Tibial nerve (tissue), 4 donors: ENCODE measurements at regions not wholly inside any gene's neighbourhood (a gene's known extent, or its start where the extent isn't known, plus 50 kb on each side); places are given as distances from the start of the nearest gene placed in this dataset.
A peak's percentile ranks its signal among the peaks of the same experiment; 100 is the strongest.
"Not testable (repeated sequence)": the region's sequence is repeated elsewhere in the genome, so short reads cannot be mapped to it uniquely, and the experiment has no call there.

Experiments used
- DNase-seq, 2 donors: peaks; one replicate each; pipeline ENCODE4 v3.0.0-alpha.2; 2019; ENCODE audit warnings: low spot score in 2 of 2
- H3K27ac ChIP-seq, 4 donors: fragments of 200-600 bp; sonication (generic) in 3 of 4; one replicate each; pipeline ENCODE4 v1.5.1; 2017 to 2019; ENCODE audit warnings: mild to moderate bottlenecking in 1 of 4
- H3K27me3 ChIP-seq, 2 donors: fragments of 200-600 bp; sonication (generic) in 1 of 2; one replicate each; pipeline versions ENCODE4 v1.5.1 to v1.6.0; 2017 to 2019
- H3K36me3 ChIP-seq, 3 donors: fragments of 200-600 bp; sonication (generic); one replicate each; pipeline ENCODE4 v1.5.1; 2018 to 2019
- H3K4me1 ChIP-seq, 4 donors: fragments of 200-600 bp; sonication (generic) in 3 of 4; one replicate each; pipeline ENCODE4 v1.5.1; 2017 to 2019
- H3K4me3 ChIP-seq, 4 donors: fragments of 200-600 bp; sonication (generic) in 3 of 4; one replicate each; pipeline ENCODE4 v1.5.1; 2017 to 2019; ENCODE audit warnings: mild to moderate bottlenecking in 1 of 4, moderate library complexity in 1 of 4
- H3K9me3 ChIP-seq, 4 donors: fragments of 200-600 bp; sonication (generic) in 3 of 4; one replicate each; pipeline ENCODE4 v1.5.1; 2017 to 2019
- CTCF ChIP-seq, 5 experiments: fragments of 200-600 bp in 3 of 5; fragments of 450-650 bp in 2 of 5; sonication (generic) in 3 of 5; IDR thresholded peaks; one replicate each; pipeline ENCODE4 v1.5.1; 2016 to 2019; ENCODE audit warnings: antibody characterized with exemption in 5 of 5, mild to moderate bottlenecking in 3 of 5, moderate library complexity in 2 of 5
- EP300 ChIP-seq, 2 donors: sonication (generic); formaldehyde crosslinking; IDR thresholded peaks; one replicate each; pipeline ENCODE4 v1.6.1; 2017; ENCODE audit warnings: antibody characterized with exemption in 2 of 2, mild to moderate bottlenecking in 1 of 2
- POLR2A ChIP-seq, 2 donors: fragments of 450-650 bp; IDR thresholded peaks; one replicate each; pipeline ENCODE4 v1.6.1; 2017; ENCODE audit warnings: antibody characterized with exemption in 2 of 2, mild to moderate bottlenecking in 2 of 2, moderate library complexity in 2 of 2
- WGBS, 2 donors: methylation state at CpG; one replicate each; pipeline ENCODE4 v1.1.5; 2018; 5-methylcytosine and 5-hydroxymethylcytosine counted together

GRCh38 chr5:167939686-167940085, 351.8 kb upstream of the WWC1 start:
- WGBS, 2 donors: 64 to 65% methylated on average over 6 of the region's 6 CpGs
- no peaks in the 10 kb centered on the region for H3K36me3 ChIP-seq

GRCh38 chr5:167940911-167941310, 350.5 kb upstream of the WWC1 start:
- no peaks in the 10 kb centered on the region for H3K36me3 ChIP-seq
- TF ChIP-seq POLR2A (IDR thresholded peaks at IDR 0.05) (no peak), CTCF (IDR thresholded peaks at IDR 0.05) (no peak), EP300 (IDR thresholded peaks at IDR 0.05) (no peak)
- H3K4me3 ChIP-seq: no peak overlapping the region
- peaks cover 0 to 27% (median 0%) of the 10 kb centered on the region in 4 donors for H3K4me1 ChIP-seq
- 63 to 75% methylated on average over 3 of the region's 3 CpGs for WGBS, 2 donors
- no peaks in the 10 kb centered on the region for H3K9me3 ChIP-seq
- peak overlapping the region in 2 of 4 donors; percentile 61 to 62 for H3K27ac ChIP-seq
- H3K27me3 ChIP-seq: no peaks in the 10 kb centered on the region
- DNase-seq: no peak

More at GRCh38 chr5:167939686-167940085, 351.8 kb upstream of the WWC1 start:
- no peaks in the 10 kb centered on the region for H3K9me3 ChIP-seq
- H3K4me1 ChIP-seq: peaks cover 0 to 18% (median 0%) of the 10 kb centered on the region in 4 donors
- H3K27ac ChIP-seq: peak overlapping the region in 2 of 4 donors; percentile 61 to 62
- no peak for DNase-seq
- H3K27me3 ChIP-seq: no peaks in the 10 kb centered on the region
- H3K4me3 ChIP-seq: no peak overlapping the region
- no peak for TF ChIP-seq EP300 (IDR thresholded peaks at IDR 0.05)
- no peak for TF ChIP-seq POLR2A (IDR thresholded peaks at IDR 0.05)
- no peak for TF ChIP-seq CTCF (IDR thresholded peaks at IDR 0.05)

DNA sequence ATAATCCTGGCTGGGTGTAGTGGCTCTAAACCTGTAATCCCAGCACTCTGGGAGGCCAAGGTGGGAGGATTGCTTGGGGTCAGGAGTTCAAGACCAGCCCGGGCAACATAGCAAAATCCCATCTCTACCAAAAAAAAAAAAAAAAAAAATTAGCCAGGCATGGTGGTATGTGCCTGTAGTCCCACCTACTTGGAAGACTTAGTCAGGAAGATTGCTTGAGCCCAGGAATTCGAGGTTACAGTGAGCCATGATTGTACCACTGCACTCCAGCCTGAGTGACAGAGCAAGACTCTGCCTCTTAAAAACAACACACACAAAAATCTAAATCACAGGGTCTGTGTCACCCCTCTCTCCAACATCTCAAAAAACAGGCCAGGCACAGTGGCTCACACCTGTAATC, 349.9 kb upstream of the WWC1 start:
- not testable (repeated sequence) for H3K36me3 ChIP-seq, DNase-seq, H3K4me3 ChIP-seq, H3K27me3 ChIP-seq, H3K9me3 ChIP-seq
- Histone ChIP-seq H3K4me1 (peaks cover 0 to 28% (median 0%) of the 10 kb centered on the region in 4 donors), H3K27ac (peak overlapping the region in 1 of 4 donors; percentile 40)
- WGBS, 2 donors: 79 to 86% methylated on average over 2 of the region's 2 CpGs

DNA sequence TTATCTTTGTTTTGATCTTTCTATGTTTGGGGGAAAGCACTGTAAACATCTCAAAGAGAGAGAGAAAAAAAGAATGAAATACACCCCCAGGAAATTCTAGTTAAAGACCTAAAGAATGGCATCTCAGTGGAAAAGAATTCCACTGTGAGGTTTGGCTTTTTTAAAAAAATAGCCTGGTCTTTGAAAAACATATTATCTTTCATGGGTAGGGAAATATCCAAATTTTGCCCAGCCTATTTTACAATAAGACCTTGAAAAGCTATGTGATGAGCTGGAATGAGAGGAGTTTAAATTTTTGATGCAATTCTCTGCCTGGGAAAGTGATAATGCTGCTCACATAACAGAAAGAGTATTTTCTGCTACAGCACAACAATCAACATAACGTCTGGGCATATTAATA, 348.1 kb upstream of the WWC1 start:
- peak overlapping the region in 2 of 4 donors; percentile 60 to 66 for H3K27ac ChIP-seq
- no peak for TF ChIP-seq CTCF (IDR thresholded peaks at IDR 0.05)
- TF ChIP-seq EP300 (IDR thresholded peaks at IDR 0.05): no peak
- no peak for TF ChIP-seq POLR2A (IDR thresholded peaks at IDR 0.05)
- H3K4me1 ChIP-seq: peaks cover 0 to 28% (median 0%) of the 10 kb centered on the region in 4 donors
- H3K9me3 ChIP-seq: no peaks in the 10 kb centered on the region
- WGBS, 2 donors: 42 to 50% methylated on average over 1 of the region's 1 CpG
- DNase-seq: no peak
- no peak overlapping the region for H3K4me3 ChIP-seq
- no peaks in the 10 kb centered on the region for H3K27me3 ChIP-seq
- no peaks in the 10 kb centered on the region for H3K36me3 ChIP-seq

GRCh38 chr5:167944121-167944852, 347.2 kb upstream of the WWC1 start:
- no peak overlapping the region for H3K4me3 ChIP-seq
- peak overlapping the region in 2 of 4 donors; percentile 60 to 66 for H3K27ac ChIP-seq
- H3K4me1 ChIP-seq: peaks cover 0 to 33% (median 3%) of the 10 kb centered on the region in 4 donors
- no peak for TF ChIP-seq CTCF (IDR thresholded peaks at IDR 0.05)
- TF ChIP-seq EP300 (IDR thresholded peaks at IDR 0.05): no peak
- no peak for TF ChIP-seq POLR2A (IDR thresholded peaks at IDR 0.05)
- H3K27me3 ChIP-seq: no peaks in the 10 kb centered on the region
- no peaks in the 10 kb centered on the region for H3K9me3 ChIP-seq
- WGBS, 2 donors: 54 to 73% methylated on average over 9 of the region's 9 CpGs
- no peak for DNase-seq
- no peaks in the 10 kb centered on the region for H3K36me3 ChIP-seq
